Gastrocnemius medialis (tissue), 4 donors: ENCODE measurements at regions not wholly inside any gene's neighbourhood (a gene's known extent, or its start where the extent isn't known, plus 50 kb on each side); places are given as distances from the start of the nearest gene placed in this dataset.

Source experiments
- ATAC-seq, 2 donors: fragments of 150-250 bp; one replicate each; pipeline ENCODE4 v1.9.1; 2016
- DNase-seq, 2 donors: peaks; one replicate each; pipeline ENCODE4 v3.0.0-alpha.2; 2019
- H3K27ac ChIP-seq, 4 donors: fragments of 200-600 bp; sonication (generic); 1 replicate in 1 of 4; 2 replicates in 3 of 4; pipeline ENCODE4 v1.5.1; 2016 to 2018; ENCODE audit warnings: mild to moderate bottlenecking in 2 of 4, moderate library complexity in 1 of 4
- H3K27me3 ChIP-seq, 3 donors: fragments of 200-600 bp; sonication (generic) in 2 of 3; 1 replicate in 1 of 3; 2 replicates in 2 of 3; pipeline versions ENCODE4 v1.5.1 to v1.6.0; 2016 to 2019; ENCODE audit warnings: mild to moderate bottlenecking in 1 of 3, moderate library complexity in 1 of 3
- H3K36me3 ChIP-seq, 2 donors: fragments of 200-600 bp; sonication (generic) in 1 of 2; one replicate each; pipeline ENCODE4 v1.5.1; 2017 to 2018
- H3K4me1 ChIP-seq, 2 donors: fragments of 200-600 bp; sonication (generic) in 1 of 2; one replicate each; pipeline ENCODE4 v1.5.1; 2016 to 2017; ENCODE audit warnings: mild to moderate bottlenecking in 2 of 2
- H3K4me3 ChIP-seq, 4 donors: fragments of 200-600 bp; sonication (generic) in 3 of 4; 1 replicate in 1 of 4; 2 replicates in 3 of 4; pipeline ENCODE4 v1.5.1; 2016 to 2019; ENCODE audit warnings: mild to moderate bottlenecking in 2 of 4
- H3K9me3 ChIP-seq, 3 donors: fragments of 200-600 bp; sonication (generic) in 2 of 3; 1 replicate in 1 of 3; 2 replicates in 2 of 3; pipeline ENCODE4 v1.5.1; 2016 to 2019
- CTCF ChIP-seq, 5 experiments: fragments of 450-650 bp in 3 of 5; fragments of 200-600 bp in 2 of 5; sonication (generic) in 2 of 5; IDR thresholded peaks in 4 of 5; conservative IDR thresholded peaks in 1 of 5; 1 replicate in 4 of 5; 2 replicates in 1 of 5; pipeline ENCODE4 v1.5.1; 2016 to 2019; ENCODE audit warnings: antibody characterized with exemption in 5 of 5, mild to moderate bottlenecking in 3 of 5, moderate library complexity in 3 of 5
- POLR2A ChIP-seq, 2 donors: fragments of 450-650 bp; IDR thresholded peaks; one replicate each; pipeline ENCODE4 v1.6.1; 2017; ENCODE audit warnings: antibody characterized with exemption in 2 of 2, mild to moderate bottlenecking in 2 of 2, moderate library complexity in 2 of 2
- in situ Hi-C, 4 donors: fragments of 200-750 bp; cut with MboI; loops; one replicate each; pipeline versions ENCODE4 v1.15.0 to v1.8.0; 2017; ENCODE audit warnings: low sequenced_read_pairs in 4 of 4
- intact Hi-C: fragments of 100-400 bp; cut with DNase I; formaldehyde crosslinking; loops from one replicate; pipeline ENCODE4 v1.15.1; 2023; ENCODE audit warnings: low total_unique reads

GRCh38 chr3:158882445-158882844 lies 80.6 kb downstream of the MFSD1 start:
- H3K27ac ChIP-seq: no peak overlapping the region

GRCh38 chr3:158896729-158897128 lies 94.9 kb downstream of the MFSD1 start:
- no peaks in the 10 kb centered on the region for H3K27me3 ChIP-seq
- H3K4me3 ChIP-seq: no peak overlapping the region
- intact Hi-C loops (no loop called here), in situ Hi-C loops (no loop called here)
- no peaks in the 10 kb centered on the region for H3K9me3 ChIP-seq
- H3K36me3 ChIP-seq: no peaks in the 10 kb centered on the region
- ATAC-seq: no peak
- no peak overlapping the region for H3K27ac ChIP-seq
- no peaks in the 10 kb centered on the region for H3K4me1 ChIP-seq
- no peak for TF ChIP-seq POLR2A (IDR thresholded peaks at IDR 0.05)
- TF ChIP-seq CTCF (IDR thresholded peaks at IDR 0.05 in 4 of 5, conservative IDR thresholded peaks at IDR 0.05 in 1 of 5): no peak
- no peak for DNase-seq

More at GRCh38 chr3:158882445-158882844, 80.6 kb downstream of the MFSD1 start:
- in situ Hi-C loops: no loop called here
- H3K4me3 ChIP-seq: no peak overlapping the region
- intact Hi-C loops: no loop called here
- no peaks in the 10 kb centered on the region for H3K36me3 ChIP-seq
- H3K27me3 ChIP-seq: no peaks in the 10 kb centered on the region
- TF ChIP-seq CTCF (IDR thresholded peaks at IDR 0.05 in 4 of 5, conservative IDR thresholded peaks at IDR 0.05 in 1 of 5): no peak
- no peak for TF ChIP-seq POLR2A (IDR thresholded peaks at IDR 0.05)
- no peaks in the 10 kb centered on the region for H3K9me3 ChIP-seq
- no peak for ATAC-seq
- H3K4me1 ChIP-seq: no peaks in the 10 kb centered on the region
- no peak for DNase-seq

- no peaks in the 10 kb centered on the region for H3K4me1 ChIP-seq
- H3K27ac ChIP-seq: no peak overlapping the region
- no peaks in the 10 kb centered on the region for H3K9me3 ChIP-seq
- DNase-seq (no peak), ATAC-seq (no peak)
- TF ChIP-seq POLR2A (IDR thresholded peaks at IDR 0.05): no peak
- no peak for TF ChIP-seq CTCF (IDR thresholded peaks at IDR 0.05 in 4 of 5, conservative IDR thresholded peaks at IDR 0.05 in 1 of 5)
- intact Hi-C loops (no loop called here), in situ Hi-C loops (no loop called here)
- H3K4me3 ChIP-seq: no peak overlapping the region
- no peaks in the 10 kb centered on the region for H3K27me3 ChIP-seq
- H3K36me3 ChIP-seq: no peaks in the 10 kb centered on the region
These were observed 104.9 kb downstream of the MFSD1 start for GRCh38 chr3:158906749-158907148.

- intact Hi-C loops (no loop called here), in situ Hi-C loops (no loop called here)
- DNase-seq (no peak), ATAC-seq (no peak)
- no peaks in the 10 kb centered on the region for H3K36me3 ChIP-seq
- no peaks in the 10 kb centered on the region for H3K9me3 ChIP-seq
- no peak for TF ChIP-seq POLR2A (IDR thresholded peaks at IDR 0.05)
- no peak for TF ChIP-seq CTCF (IDR thresholded peaks at IDR 0.05 in 4 of 5, conservative IDR thresholded peaks at IDR 0.05 in 1 of 5)
- H3K4me3 ChIP-seq: no peak overlapping the region
- no peaks in the 10 kb centered on the region for H3K4me1 ChIP-seq
- no peak overlapping the region for H3K27ac ChIP-seq
- no peaks in the 10 kb centered on the region for H3K27me3 ChIP-seq
These were observed 106.4 kb downstream of the MFSD1 start for GRCh38 chr3:158908187-158908734.

- Histone ChIP-seq H3K4me1 (no peaks in the 10 kb centered on the region), H3K36me3 (no peaks in the 10 kb centered on the region), H3K27ac (no peak overlapping the region), H3K4me3 (no peak overlapping the region), H3K9me3 (no peaks in the 10 kb centered on the region), H3K27me3 (no peaks in the 10 kb centered on the region)
- ATAC-seq (no peak), DNase-seq (no peak)
- in situ Hi-C loops (no loop called here), intact Hi-C loops (no loop called here)
- no peak for TF ChIP-seq CTCF (IDR thresholded peaks at IDR 0.05 in 4 of 5, conservative IDR thresholded peaks at IDR 0.05 in 1 of 5)
- no peak for TF ChIP-seq POLR2A (IDR thresholded peaks at IDR 0.05)
These were observed 108.0 kb downstream of the MFSD1 start for GRCh38 chr3:158909870-158910269.
